ENCODE measurements at regions not wholly inside any gene's neighbourhood (a gene's known extent, or its start where the extent isn't known, plus 50 kb on each side); places are given as distances from the start of the nearest gene placed in this dataset.

GRCh38 chr20:60253471-60253870 is 295.2 kb downstream of the CDH26 start:
- no peak for TF ChIP-seq CTCF (IDR thresholded peaks at IDR 0.05; ENCODE audit: low read depth, low read length)
- no peak overlapping the region for H3K4me3 ChIP-seq (ENCODE audit: low read depth, low read length)

DNA sequence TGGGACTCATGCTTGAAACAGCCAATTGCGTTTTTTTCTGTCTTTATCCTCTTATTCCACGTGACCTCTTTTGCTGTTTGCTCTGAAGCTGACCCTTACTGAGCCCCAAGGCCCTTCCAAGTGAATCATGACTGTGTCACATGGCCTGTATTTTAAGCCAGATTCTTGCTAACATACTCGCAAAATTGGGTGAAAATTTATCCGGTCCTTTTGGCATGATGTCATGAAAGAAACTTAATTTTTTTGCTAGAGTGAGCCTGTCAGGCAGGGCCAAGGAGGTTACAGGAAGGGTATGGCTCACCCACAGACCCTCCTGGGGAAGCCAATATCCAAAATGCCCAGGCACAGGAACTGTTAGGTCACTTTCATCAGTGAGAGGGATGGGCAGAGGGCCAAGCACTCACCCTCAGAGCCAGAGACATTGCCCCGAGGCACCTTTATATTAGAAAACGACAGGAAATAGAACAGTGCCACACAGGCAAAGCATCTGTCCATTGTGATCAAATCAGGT is 296.7 kb downstream of the CDH26 start:
- no peak for TF ChIP-seq CTCF (IDR thresholded peaks at IDR 0.05; ENCODE audit: low read depth, low read length)
- H3K4me3 ChIP-seq (ENCODE audit: low read depth, low read length), result no peak overlapping the region

GRCh38 chr20:60255415-60255814 is 297.2 kb downstream of the CDH26 start:
- no peak overlapping the region for H3K4me3 ChIP-seq (ENCODE audit: low read depth, low read length)
- TF ChIP-seq CTCF (IDR thresholded peaks at IDR 0.05; ENCODE audit: low read depth, low read length), result no peak

GRCh38 chr20:60255866-60256265 is 297.6 kb downstream of the CDH26 start:
- TF ChIP-seq CTCF (IDR thresholded peaks at IDR 0.05; ENCODE audit: low read depth, low read length), result no peak
- no peak overlapping the region for H3K4me3 ChIP-seq (ENCODE audit: low read depth, low read length)

DNA sequence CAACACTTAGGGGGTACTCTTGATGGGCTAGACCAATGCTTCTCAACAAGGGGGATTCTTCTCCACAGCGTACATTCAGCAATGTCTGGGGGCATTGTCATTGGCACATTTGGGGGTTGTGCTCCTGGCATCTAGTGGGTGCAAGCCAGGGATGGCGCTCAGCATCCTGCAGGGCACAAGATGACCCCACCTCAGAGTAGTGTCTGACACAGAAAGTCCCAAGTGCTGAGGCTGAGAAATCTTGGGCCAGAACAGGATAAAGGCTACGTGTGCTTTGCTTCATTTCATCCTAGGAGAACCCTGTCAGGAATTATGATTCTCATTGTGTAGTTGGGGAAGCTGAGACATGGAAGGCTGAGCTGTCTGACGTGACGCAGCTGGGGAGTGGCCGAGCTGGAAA is 298.6 kb downstream of the CDH26 start:
- H3K4me3 ChIP-seq (ENCODE audit: low read depth, low read length), result no peak overlapping the region
- no peak for TF ChIP-seq CTCF (IDR thresholded peaks at IDR 0.05; ENCODE audit: low read depth, low read length)

- no peak for TF ChIP-seq CTCF (IDR thresholded peaks at IDR 0.05; ENCODE audit: low read depth, low read length)
These were observed 299.4 kb downstream of the CDH26 start for GRCh38 chr20:60257671-60258070.

DNA sequence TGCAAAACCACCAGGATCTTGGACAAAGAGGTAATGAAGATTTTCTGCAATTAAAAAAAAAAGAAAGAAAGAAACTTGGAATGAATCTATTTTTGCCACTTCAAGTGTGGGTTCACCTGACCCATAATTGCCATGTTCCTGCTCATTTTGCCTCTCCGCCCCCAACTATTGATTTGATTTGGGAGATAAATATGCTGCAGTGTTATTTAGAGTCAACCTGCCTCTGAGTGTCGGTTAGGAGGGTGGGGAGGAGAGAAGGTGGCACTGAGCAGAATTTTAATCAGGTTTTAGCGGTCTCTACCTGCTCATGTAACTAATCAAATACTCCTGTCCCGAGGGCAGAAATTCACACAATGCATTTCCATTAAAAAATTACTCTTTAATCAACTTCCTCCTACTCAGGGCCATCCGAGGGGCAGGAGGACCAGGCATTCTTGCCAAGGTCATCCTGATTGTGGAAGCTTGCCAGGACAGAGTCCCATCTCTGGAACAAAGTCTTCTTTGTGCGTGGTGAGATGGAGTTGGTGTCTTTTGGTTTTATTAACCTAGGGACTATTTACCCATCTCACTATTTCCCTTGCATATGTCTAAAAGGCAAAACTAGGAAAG is 300.1 kb downstream of the CDH26 start:
- H3K4me3 ChIP-seq (ENCODE audit: low read depth, low read length), result no peak overlapping the region
- TF ChIP-seq CTCF (IDR thresholded peaks at IDR 0.05; ENCODE audit: low read depth, low read length), result no peak

More at GRCh38 chr20:60257671-60258070, 299.4 kb downstream of the CDH26 start:
- H3K4me3 ChIP-seq (ENCODE audit: low read depth, low read length), result no peak overlapping the region
